Uterus (tissue), 2 donors: ENCODE measurements at regions not wholly inside any gene's neighbourhood (a gene's known extent, or its start where the extent isn't known, plus 50 kb on each side); places are given as distances from the start of the nearest gene placed in this dataset.

Source experiments
- POLR2A ChIP-seq, 2 donors: fragments of 450-650 bp; IDR thresholded peaks; one replicate each; pipeline ENCODE4 v1.6.1; 2016; ENCODE audit warnings: antibody characterized with exemption in 2 of 2, mild to moderate bottlenecking in 1 of 2, moderate library complexity in 1 of 2
- TF ChIP-seq, protein P1 (sequence below), 4 experiments: fragments of 200-600 bp in 2 of 4; fragments of 450-650 bp in 2 of 4; sonication (generic) in 2 of 4; IDR thresholded peaks; one replicate each; pipeline ENCODE4 v1.5.1; 2016 to 2019; ENCODE audit warnings: antibody characterized with exemption in 4 of 4, mild to moderate bottlenecking in 2 of 4, moderate library complexity in 1 of 4

DNA sequence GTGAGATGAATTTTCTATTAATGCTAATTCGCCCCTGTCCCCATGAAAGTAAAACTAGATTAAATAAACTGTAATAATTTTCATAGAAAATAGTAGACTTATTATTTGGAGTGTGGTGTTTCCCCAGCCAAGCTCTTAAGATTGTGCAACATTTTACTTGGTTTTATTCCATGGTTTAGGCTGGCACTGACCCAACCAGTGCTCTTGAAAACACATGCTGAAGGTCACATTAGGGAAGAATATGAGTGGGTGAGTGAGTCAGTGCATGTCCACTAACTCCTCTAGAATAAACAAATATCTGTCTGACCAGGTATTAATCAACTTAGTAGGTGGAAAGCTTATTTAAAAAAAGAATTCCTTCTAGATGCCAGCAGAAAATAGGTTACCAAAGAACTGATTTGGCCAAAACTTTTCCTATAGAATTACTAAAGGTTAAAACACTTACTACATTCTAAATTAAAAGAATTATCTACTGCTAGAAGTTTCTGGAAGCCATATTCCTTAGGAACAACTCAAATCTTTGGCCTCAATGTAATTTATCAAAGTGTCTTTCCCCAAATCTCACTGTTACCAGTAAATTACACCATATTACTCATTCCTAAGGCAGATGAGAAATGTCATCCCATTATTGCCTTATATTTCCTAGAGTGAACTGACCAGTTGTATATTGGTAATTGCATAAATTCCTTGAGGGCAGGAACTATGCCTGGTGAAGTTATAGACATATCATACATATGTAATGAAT is 89.7 kb upstream of the RGS1 start:
- TF ChIP-seq POLR2A (IDR thresholded peaks at IDR 0.05): no peak
- TF ChIP-seq, protein P1, sequence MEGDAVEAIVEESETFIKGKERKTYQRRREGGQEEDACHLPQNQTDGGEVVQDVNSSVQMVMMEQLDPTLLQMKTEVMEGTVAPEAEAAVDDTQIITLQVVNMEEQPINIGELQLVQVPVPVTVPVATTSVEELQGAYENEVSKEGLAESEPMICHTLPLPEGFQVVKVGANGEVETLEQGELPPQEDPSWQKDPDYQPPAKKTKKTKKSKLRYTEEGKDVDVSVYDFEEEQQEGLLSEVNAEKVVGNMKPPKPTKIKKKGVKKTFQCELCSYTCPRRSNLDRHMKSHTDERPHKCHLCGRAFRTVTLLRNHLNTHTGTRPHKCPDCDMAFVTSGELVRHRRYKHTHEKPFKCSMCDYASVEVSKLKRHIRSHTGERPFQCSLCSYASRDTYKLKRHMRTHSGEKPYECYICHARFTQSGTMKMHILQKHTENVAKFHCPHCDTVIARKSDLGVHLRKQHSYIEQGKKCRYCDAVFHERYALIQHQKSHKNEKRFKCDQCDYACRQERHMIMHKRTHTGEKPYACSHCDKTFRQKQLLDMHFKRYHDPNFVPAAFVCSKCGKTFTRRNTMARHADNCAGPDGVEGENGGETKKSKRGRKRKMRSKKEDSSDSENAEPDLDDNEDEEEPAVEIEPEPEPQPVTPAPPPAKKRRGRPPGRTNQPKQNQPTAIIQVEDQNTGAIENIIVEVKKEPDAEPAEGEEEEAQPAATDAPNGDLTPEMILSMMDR (IDR thresholded peaks at IDR 0.05): no peak
